CD4-positive, CD25-positive, alpha-beta regulatory T cell (primary cell): ENCODE measurements at regions not wholly inside any gene's neighbourhood (a gene's known extent, or its start where the extent isn't known, plus 50 kb on each side); places are given as distances from the start of the nearest gene placed in this dataset.

ENCODE experiments used
- ATAC-seq, 2 donors: fragments of 150-1000 bp; cut with Tn5 transposase; one replicate each; pipeline ENCODE4 v1.10.0; 2021; ENCODE audit warnings: low read depth in 2 of 2, moderate number of reproducible peaks in 2 of 2, moderate library complexity in 1 of 2
- DNase-seq, 3 donors: peaks; one replicate each; pipeline versions ENCODE4 v3.0.0 to v3.0.0-alpha.2; 2012 to 2022; ENCODE audit warnings: mixed read lengths in 1 of 3
- H3K27ac ChIP-seq: one replicate; pipeline ENCODE4 v1.7.0; 2013; ENCODE audit warnings: mild to moderate bottlenecking, low read length; ENCODE audit not compliant: insufficient read depth, poor library complexity, severe bottlenecking
- H3K27me3 ChIP-seq: one replicate; pipeline ENCODE4 v1.7.0; 2013; ENCODE audit warnings: low read length; ENCODE audit not compliant: control insufficient read depth, insufficient read depth
- H3K36me3 ChIP-seq: one replicate; pipeline ENCODE4 v1.7.0; 2013; ENCODE audit warnings: mild to moderate bottlenecking, low read length, moderate library complexity; ENCODE audit not compliant: control insufficient read depth, insufficient read depth
- H3K4me1 ChIP-seq: 2 replicates; pipeline ENCODE4 v1.7.0; 2013; ENCODE audit warnings: mild to moderate bottlenecking, low read length; ENCODE audit not compliant: insufficient read depth, control insufficient read depth, poor library complexity, severe bottlenecking
- H3K4me3 ChIP-seq: one replicate; pipeline ENCODE4 v1.7.0; 2013; ENCODE audit warnings: low read depth, mild to moderate bottlenecking, low read length, moderate library complexity
- H3K9me3 ChIP-seq, 2 experiments: 1 replicate in 1 of 2; 2 replicates in 1 of 2; pipeline ENCODE4 v1.7.0; 2013; ENCODE audit warnings: low read length in 2 of 2, mild to moderate bottlenecking in 1 of 2, moderate library complexity in 1 of 2; ENCODE audit not compliant: control insufficient read depth in 2 of 2
- H3K27ac Mint-ChIP-seq, 3 donors: one replicate each; pipeline ENCODE4 v1.8.0; 2020 to 2022; ENCODE audit warnings: mild to moderate bottlenecking in 3 of 3, mixed read lengths in 3 of 3, moderate library complexity in 2 of 3
- H3K27me3 Mint-ChIP-seq: one replicate; pipeline ENCODE4 v1.8.0; 2022; ENCODE audit warnings: mild to moderate bottlenecking, mixed read lengths
- H3K36me3 Mint-ChIP-seq: one replicate; pipeline ENCODE4 v1.8.0; 2020; ENCODE audit warnings: mixed read lengths
- H3K4me1 Mint-ChIP-seq, 4 donors: one replicate each; pipeline ENCODE4 v1.8.0; 2020 to 2022; ENCODE audit warnings: mixed read lengths in 4 of 4, mild to moderate bottlenecking in 1 of 4
- H3K4me3 Mint-ChIP-seq, 4 donors: one replicate each; pipeline ENCODE4 v1.8.0; 2020 to 2022; ENCODE audit warnings: mild to moderate bottlenecking in 4 of 4, mixed read lengths in 4 of 4, moderate library complexity in 3 of 4
- H3K9me3 Mint-ChIP-seq, 7 donors: one replicate each; pipeline ENCODE4 v1.8.0; 2020 to 2022; ENCODE audit warnings: mixed read lengths in 7 of 7, mild to moderate bottlenecking in 3 of 7, moderate library complexity in 2 of 7

- Histone ChIP-seq H3K4me1 (no peaks in the 10 kb centered on the region), H3K9me3 (no peaks in the 10 kb centered on the region), H3K4me3 (no peak overlapping the region), H3K27ac (no peak overlapping the region), H3K27me3 (no peaks in the 10 kb centered on the region), H3K36me3 (no peaks in the 10 kb centered on the region)
- no peak for DNase-seq
- no peaks in the 10 kb centered on the region for H3K27me3 Mint-ChIP-seq
- H3K4me1 Mint-ChIP-seq = no peaks in the 10 kb centered on the region
- no peak overlapping the region for H3K27ac Mint-ChIP-seq
- peaks cover 0 to 13% (median 7%) of the 10 kb centered on the region in 7 donors for H3K9me3 Mint-ChIP-seq
- H3K36me3 Mint-ChIP-seq = no peaks in the 10 kb centered on the region
- ATAC-seq = no peak
- no peak overlapping the region for H3K4me3 Mint-ChIP-seq
These were observed 708.8 kb downstream of the RERGL start for GRCh38 chr12:17381211-17381610.

GRCh38 chr12:17372508-17372907 lies 717.5 kb downstream of the RERGL start:
- peaks cover 2 to 18% (median 7%) of the 10 kb centered on the region in 7 donors for H3K9me3 Mint-ChIP-seq
- Histone ChIP-seq H3K27ac (no peak overlapping the region), H3K27me3 (no peaks in the 10 kb centered on the region), H3K4me3 (no peak overlapping the region), H3K36me3 (no peaks in the 10 kb centered on the region), H3K9me3 (peaks cover 0 to 3% of the 10 kb centered on the region in 2 experiments), H3K4me1 (no peaks in the 10 kb centered on the region)
- H3K27me3 Mint-ChIP-seq = no peaks in the 10 kb centered on the region
- no peaks in the 10 kb centered on the region for H3K36me3 Mint-ChIP-seq
- DNase-seq (no peak), ATAC-seq (no peak)
- H3K4me1 Mint-ChIP-seq = no peaks in the 10 kb centered on the region
- H3K27ac Mint-ChIP-seq = no peak overlapping the region
- no peak overlapping the region for H3K4me3 Mint-ChIP-seq

- no peak overlapping the region for H3K27ac ChIP-seq
- Mint-ChIP-seq H3K4me3 (no peak overlapping the region), H3K27me3 (no peaks in the 10 kb centered on the region), H3K27ac (no peak overlapping the region), H3K9me3 (peaks cover 2 to 20% (median 5%) of the 10 kb centered on the region in 7 donors), H3K4me1 (no peaks in the 10 kb centered on the region), H3K36me3 (no peaks in the 10 kb centered on the region)
- H3K9me3 ChIP-seq = peaks cover 2 to 7% of the 10 kb centered on the region in 2 experiments
- H3K36me3 ChIP-seq = no peaks in the 10 kb centered on the region
- no peak overlapping the region for H3K4me3 ChIP-seq
- no peaks in the 10 kb centered on the region for H3K27me3 ChIP-seq
- H3K4me1 ChIP-seq = no peaks in the 10 kb centered on the region
- no peak for DNase-seq
- ATAC-seq = no peak
These were observed 718.3 kb downstream of the RERGL start for GRCh38 chr12:17371491-17372215.

DNA sequence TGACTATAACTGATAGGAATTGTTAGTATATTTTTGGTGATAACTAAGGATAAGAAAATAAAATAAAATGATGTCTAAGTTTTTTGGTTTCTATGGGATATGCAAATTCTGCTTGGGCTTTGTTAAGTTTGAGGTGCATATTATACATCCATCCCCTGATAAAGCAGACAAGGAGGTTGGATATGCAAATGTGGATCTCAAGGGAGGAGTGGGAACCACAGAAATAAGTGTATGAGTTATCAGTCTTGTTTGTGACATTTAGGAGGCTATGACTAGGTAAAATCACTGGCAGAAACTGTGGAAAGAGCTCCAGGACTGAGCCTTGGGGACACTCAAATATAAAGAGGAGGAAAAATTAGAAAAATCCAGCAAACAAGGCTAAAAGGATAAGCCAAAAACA lies 719.4 kb downstream of the RERGL start:
- no peak overlapping the region for H3K4me3 Mint-ChIP-seq
- Histone ChIP-seq H3K27me3 (no peaks in the 10 kb centered on the region), H3K4me1 (no peaks in the 10 kb centered on the region), H3K27ac (no peak overlapping the region), H3K4me3 (no peak overlapping the region), H3K36me3 (no peaks in the 10 kb centered on the region), H3K9me3 (peaks cover 6 to 7% of the 10 kb centered on the region in 2 experiments)
- H3K4me1 Mint-ChIP-seq = no peaks in the 10 kb centered on the region
- H3K36me3 Mint-ChIP-seq = no peaks in the 10 kb centered on the region
- no peak overlapping the region for H3K27ac Mint-ChIP-seq
- ATAC-seq (no peak), DNase-seq (no peak)
- H3K9me3 Mint-ChIP-seq = peaks cover 4 to 23% (median 5%) of the 10 kb centered on the region in 7 donors
- H3K27me3 Mint-ChIP-seq = no peaks in the 10 kb centered on the region

GRCh38 chr12:17369556-17369955 lies 720.4 kb downstream of the RERGL start:
- no peaks in the 10 kb centered on the region for H3K4me1 ChIP-seq
- no peaks in the 10 kb centered on the region for H3K27me3 ChIP-seq
- H3K9me3 ChIP-seq = peaks cover 6 to 7% of the 10 kb centered on the region in 2 experiments
- no peak for DNase-seq
- H3K36me3 Mint-ChIP-seq = no peaks in the 10 kb centered on the region
- no peaks in the 10 kb centered on the region for H3K4me1 Mint-ChIP-seq
- no peaks in the 10 kb centered on the region for H3K27me3 Mint-ChIP-seq
- H3K9me3 Mint-ChIP-seq = peaks cover 4 to 17% (median 8%) of the 10 kb centered on the region in 7 donors
- H3K27ac Mint-ChIP-seq = no peak overlapping the region
- H3K4me3 Mint-ChIP-seq = no peak overlapping the region
- H3K27ac ChIP-seq = no peak overlapping the region
- H3K4me3 ChIP-seq = no peak overlapping the region
- no peaks in the 10 kb centered on the region for H3K36me3 ChIP-seq
- no peak for ATAC-seq

DNA sequence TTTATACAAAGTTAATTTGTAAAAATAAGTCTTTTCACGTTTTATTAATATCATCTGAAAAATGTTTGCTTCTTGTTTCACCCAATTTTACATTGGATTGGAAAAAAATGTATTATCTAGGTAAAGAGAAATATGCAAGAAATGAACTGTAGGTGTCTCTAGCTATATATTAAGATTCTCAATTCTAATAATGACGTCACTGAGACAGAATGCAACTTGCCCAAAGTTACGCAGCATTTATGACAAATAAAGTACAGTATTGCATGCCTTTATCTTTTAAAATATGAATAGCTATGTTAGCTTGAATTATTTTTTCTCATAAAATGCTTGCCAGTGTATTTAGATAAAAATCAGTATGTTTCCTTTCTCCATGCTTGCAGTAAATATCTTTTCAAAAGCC lies 728.8 kb downstream of the RERGL start:
- Histone ChIP-seq H3K4me3 (no peak overlapping the region), H3K9me3 (peaks cover 0 to 2% of the 10 kb centered on the region in 2 experiments), H3K4me1 (no peaks in the 10 kb centered on the region), H3K27ac (no peak overlapping the region), H3K36me3 (no peaks in the 10 kb centered on the region), H3K27me3 (no peaks in the 10 kb centered on the region)
- no peaks in the 10 kb centered on the region for H3K36me3 Mint-ChIP-seq
- DNase-seq (no peak), ATAC-seq (no peak)
- no peaks in the 10 kb centered on the region for H3K27me3 Mint-ChIP-seq
- H3K27ac Mint-ChIP-seq = no peak overlapping the region
- H3K4me1 Mint-ChIP-seq = no peaks in the 10 kb centered on the region
- H3K4me3 Mint-ChIP-seq = no peak overlapping the region
- peaks cover 2 to 15% (median 6%) of the 10 kb centered on the region in 7 donors for H3K9me3 Mint-ChIP-seq

GRCh38 chr12:17358835-17359234 lies 731.2 kb downstream of the RERGL start:
- no peaks in the 10 kb centered on the region for H3K36me3 Mint-ChIP-seq
- Histone ChIP-seq H3K4me1 (no peaks in the 10 kb centered on the region), H3K36me3 (no peaks in the 10 kb centered on the region), H3K27ac (no peak overlapping the region), H3K9me3 (no peaks in the 10 kb centered on the region), H3K4me3 (no peak overlapping the region), H3K27me3 (no peaks in the 10 kb centered on the region)
- no peaks in the 10 kb centered on the region for H3K4me1 Mint-ChIP-seq
- H3K4me3 Mint-ChIP-seq = no peak overlapping the region
- ATAC-seq (no peak), DNase-seq (no peak)
- peaks cover 0 to 11% (median 5%) of the 10 kb centered on the region in 7 donors for H3K9me3 Mint-ChIP-seq
- no peak overlapping the region for H3K27ac Mint-ChIP-seq
- no peaks in the 10 kb centered on the region for H3K27me3 Mint-ChIP-seq

- Mint-ChIP-seq H3K4me1 (no peaks in the 10 kb centered on the region), H3K27me3 (no peaks in the 10 kb centered on the region), H3K4me3 (no peak overlapping the region), H3K9me3 (peaks cover 0 to 16% (median 5%) of the 10 kb centered on the region in 7 donors), H3K36me3 (no peaks in the 10 kb centered on the region), H3K27ac (no peak overlapping the region)
- no peaks in the 10 kb centered on the region for H3K4me1 ChIP-seq
- H3K27me3 ChIP-seq = no peaks in the 10 kb centered on the region
- DNase-seq = no peak
- no peaks in the 10 kb centered on the region for H3K36me3 ChIP-seq
- H3K4me3 ChIP-seq = no peak overlapping the region
- no peak overlapping the region for H3K27ac ChIP-seq
- H3K9me3 ChIP-seq = peaks cover 0 to 4% of the 10 kb centered on the region in 2 experiments
- no peak for ATAC-seq
These were observed 732.6 kb downstream of the RERGL start for GRCh38 chr12:17357396-17357795.
